ENCODE measurements at regions not wholly inside any gene's neighbourhood (a gene's known extent, or its start where the extent isn't known, plus 50 kb on each side); places are given as distances from the start of the nearest gene placed in this dataset.
"Not testable (repeated sequence)": the region's sequence is repeated elsewhere in the genome, so short reads cannot be mapped to it uniquely, and the experiment has no call there.

GRCh38 chr4:171484681-171485080 is 328.5 kb upstream of the GALNTL6 start:
- H3K4me1 ChIP-seq (ENCODE audit: control insufficient read depth in 1 of 2, insufficient read depth in 2 of 2, low read length in 2 of 2), result no peaks in the 10 kb centered on the region
- no peak overlapping the region for H3K9ac ChIP-seq (ENCODE audit: low read depth in 1 of 2, low read length in 2 of 2)
- H3K27me3 ChIP-seq (ENCODE audit: control insufficient read depth in 1 of 2, insufficient read depth in 2 of 2, low read length in 2 of 2), result no peaks in the 10 kb centered on the region
- H3K9me3 ChIP-seq (ENCODE audit: control insufficient read depth in 1 of 2, low read length in 2 of 2), result no peaks in the 10 kb centered on the region
- no peak overlapping the region for H3K4me3 ChIP-seq (ENCODE audit: low read depth in 1 of 2, low read length in 2 of 2)
- no peaks in the 10 kb centered on the region for H3K36me3 ChIP-seq (ENCODE audit: control insufficient read depth in 1 of 2, insufficient read depth in 2 of 2, low read length in 2 of 2)
- H3K27ac ChIP-seq (ENCODE audit: low read depth, low read length), result no peak overlapping the region

GRCh38 chr4:171478181-171478580 is 335.0 kb upstream of the GALNTL6 start:
- Histone ChIP-seq H3K36me3 (ENCODE audit: control insufficient read depth in 1 of 2, insufficient read depth in 2 of 2, low read length in 2 of 2) (no peaks in the 10 kb centered on the region), H3K4me1 (ENCODE audit: control insufficient read depth in 1 of 2, insufficient read depth in 2 of 2, low read length in 2 of 2) (no peaks in the 10 kb centered on the region), H3K9ac (ENCODE audit: low read depth in 1 of 2, low read length in 2 of 2) (no peak overlapping the region), H3K4me3 (ENCODE audit: low read depth in 1 of 2, low read length in 2 of 2) (no peak overlapping the region), H3K27me3 (ENCODE audit: control insufficient read depth in 1 of 2, insufficient read depth in 2 of 2, low read length in 2 of 2) (no peaks in the 10 kb centered on the region), H3K27ac (ENCODE audit: low read depth, low read length) (no peak overlapping the region), H3K9me3 (ENCODE audit: control insufficient read depth in 1 of 2, low read length in 2 of 2) (no peaks in the 10 kb centered on the region)

GRCh38 chr4:171475111-171475510 is 338.1 kb upstream of the GALNTL6 start:
- H3K9ac ChIP-seq (ENCODE audit: low read depth in 1 of 2, low read length in 2 of 2); H3K9me3 ChIP-seq (ENCODE audit: control insufficient read depth in 1 of 2, low read length in 2 of 2); H3K27me3 ChIP-seq (ENCODE audit: control insufficient read depth in 1 of 2, insufficient read depth in 2 of 2, low read length in 2 of 2); H3K36me3 ChIP-seq (ENCODE audit: control insufficient read depth in 1 of 2, insufficient read depth in 2 of 2, low read length in 2 of 2); H3K4me1 ChIP-seq (ENCODE audit: control insufficient read depth in 1 of 2, insufficient read depth in 2 of 2, low read length in 2 of 2); H3K27ac ChIP-seq (ENCODE audit: low read depth, low read length); H3K4me3 ChIP-seq (ENCODE audit: low read depth in 1 of 2, low read length in 2 of 2): not testable (repeated sequence)

GRCh38 chr4:171473155-171473554 is 340.0 kb upstream of the GALNTL6 start:
- Histone ChIP-seq H3K36me3 (ENCODE audit: control insufficient read depth in 1 of 2, insufficient read depth in 2 of 2, low read length in 2 of 2) (no peaks in the 10 kb centered on the region), H3K27me3 (ENCODE audit: control insufficient read depth in 1 of 2, insufficient read depth in 2 of 2, low read length in 2 of 2) (no peaks in the 10 kb centered on the region), H3K27ac (ENCODE audit: low read depth, low read length) (no peak overlapping the region), H3K4me3 (ENCODE audit: low read depth in 1 of 2, low read length in 2 of 2) (no peak overlapping the region), H3K9ac (ENCODE audit: low read depth in 1 of 2, low read length in 2 of 2) (no peak overlapping the region), H3K4me1 (ENCODE audit: control insufficient read depth in 1 of 2, insufficient read depth in 2 of 2, low read length in 2 of 2) (no peaks in the 10 kb centered on the region), H3K9me3 (ENCODE audit: control insufficient read depth in 1 of 2, low read length in 2 of 2) (no peaks in the 10 kb centered on the region)

GRCh38 chr4:171472230-171472629 is 341.0 kb upstream of the GALNTL6 start:
- Histone ChIP-seq H3K27ac (ENCODE audit: low read depth, low read length) (no peak overlapping the region), H3K9me3 (ENCODE audit: control insufficient read depth in 1 of 2, low read length in 2 of 2) (no peaks in the 10 kb centered on the region), H3K9ac (ENCODE audit: low read depth in 1 of 2, low read length in 2 of 2) (no peak overlapping the region), H3K4me1 (ENCODE audit: control insufficient read depth in 1 of 2, insufficient read depth in 2 of 2, low read length in 2 of 2) (no peaks in the 10 kb centered on the region), H3K36me3 (ENCODE audit: control insufficient read depth in 1 of 2, insufficient read depth in 2 of 2, low read length in 2 of 2) (no peaks in the 10 kb centered on the region), H3K4me3 (ENCODE audit: low read depth in 1 of 2, low read length in 2 of 2) (no peak overlapping the region), H3K27me3 (ENCODE audit: control insufficient read depth in 1 of 2, insufficient read depth in 2 of 2, low read length in 2 of 2) (no peaks in the 10 kb centered on the region)

DNA sequence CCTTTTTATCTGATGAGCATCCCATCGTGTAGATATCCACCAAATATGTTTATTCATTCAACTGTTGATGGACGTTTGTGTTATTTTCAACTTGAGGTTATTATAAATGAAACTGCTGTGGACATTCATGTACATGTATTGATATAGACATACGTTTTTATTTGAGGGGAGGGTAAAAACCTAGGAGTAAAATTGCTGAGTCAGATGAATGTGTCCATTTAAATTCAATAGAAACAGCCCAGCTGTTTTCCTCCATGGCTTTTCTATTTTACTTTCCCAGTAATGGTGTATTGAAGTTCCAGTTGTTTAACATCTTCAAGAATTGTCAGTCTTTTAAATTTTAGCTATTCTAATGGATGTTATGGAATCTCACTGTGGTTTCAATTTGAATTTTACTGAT is 348.7 kb upstream of the GALNTL6 start:
- no peaks in the 10 kb centered on the region for H3K27me3 ChIP-seq (ENCODE audit: control insufficient read depth in 1 of 2, insufficient read depth in 2 of 2, low read length in 2 of 2)
- H3K4me3 ChIP-seq (ENCODE audit: low read depth in 1 of 2, low read length in 2 of 2), result no peak overlapping the region
- no peaks in the 10 kb centered on the region for H3K9me3 ChIP-seq (ENCODE audit: control insufficient read depth in 1 of 2, low read length in 2 of 2)
- no peak overlapping the region for H3K27ac ChIP-seq (ENCODE audit: low read depth, low read length)
- no peaks in the 10 kb centered on the region for H3K4me1 ChIP-seq (ENCODE audit: control insufficient read depth in 1 of 2, insufficient read depth in 2 of 2, low read length in 2 of 2)
- H3K9ac ChIP-seq (ENCODE audit: low read depth in 1 of 2, low read length in 2 of 2), result no peak overlapping the region
- H3K36me3 ChIP-seq (ENCODE audit: control insufficient read depth in 1 of 2, insufficient read depth in 2 of 2, low read length in 2 of 2), result no peaks in the 10 kb centered on the region

DNA sequence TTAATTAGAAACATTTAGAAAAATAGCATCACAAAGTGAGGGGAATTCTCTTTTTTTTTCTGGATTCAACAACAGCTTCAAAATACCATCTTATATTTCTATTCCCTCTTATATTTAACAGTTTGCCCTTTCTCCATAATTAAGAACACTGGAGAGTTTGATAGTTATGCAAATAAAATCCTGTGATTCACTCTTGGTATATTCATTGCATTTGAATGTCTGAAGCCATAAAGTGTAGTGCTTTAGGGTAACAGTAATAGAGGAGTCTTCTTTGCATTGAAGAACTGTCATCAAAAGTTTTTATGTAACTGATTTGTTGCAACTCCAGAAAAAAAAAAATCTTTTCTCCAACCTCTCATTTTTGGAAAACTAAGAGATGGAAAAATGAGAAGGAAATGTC is 352.0 kb upstream of the GALNTL6 start:
- H3K9me3 ChIP-seq (ENCODE audit: control insufficient read depth in 1 of 2, low read length in 2 of 2), result no peaks in the 10 kb centered on the region
- no peak overlapping the region for H3K4me3 ChIP-seq (ENCODE audit: low read depth in 1 of 2, low read length in 2 of 2)
- H3K27me3 ChIP-seq (ENCODE audit: control insufficient read depth in 1 of 2, insufficient read depth in 2 of 2, low read length in 2 of 2), result no peaks in the 10 kb centered on the region
- no peak overlapping the region for H3K9ac ChIP-seq (ENCODE audit: low read depth in 1 of 2, low read length in 2 of 2)
- H3K27ac ChIP-seq (ENCODE audit: low read depth, low read length), result no peak overlapping the region
- no peaks in the 10 kb centered on the region for H3K36me3 ChIP-seq (ENCODE audit: control insufficient read depth in 1 of 2, insufficient read depth in 2 of 2, low read length in 2 of 2)
- H3K4me1 ChIP-seq (ENCODE audit: control insufficient read depth in 1 of 2, insufficient read depth in 2 of 2, low read length in 2 of 2), result no peaks in the 10 kb centered on the region

DNA sequence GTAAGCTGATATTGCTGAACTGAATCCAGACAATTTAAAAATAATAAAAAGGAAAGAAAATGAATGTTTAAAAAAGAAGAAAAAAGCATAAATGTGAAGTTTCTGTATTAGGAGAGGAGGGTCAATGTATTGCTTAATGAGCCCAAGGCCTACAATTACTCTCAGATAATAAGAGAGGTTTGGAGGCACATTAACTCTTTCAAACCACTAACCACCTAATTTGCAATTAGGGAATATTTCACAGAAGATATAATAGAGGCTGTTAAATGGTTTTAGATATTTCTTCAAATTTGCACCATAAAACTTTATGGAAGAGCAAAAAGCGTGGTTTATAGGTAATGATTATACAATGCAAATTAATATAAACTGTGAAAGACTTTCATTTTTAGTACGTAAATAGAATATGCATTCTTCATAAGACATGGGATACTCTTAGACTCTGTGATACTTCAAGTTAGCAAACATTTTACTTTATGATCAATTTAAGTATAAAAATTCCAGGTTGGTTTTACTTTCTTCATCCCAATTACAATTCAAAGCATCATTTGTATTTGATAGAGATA is 364.2 kb upstream of the GALNTL6 start:
- no peaks in the 10 kb centered on the region for H3K4me1 ChIP-seq (ENCODE audit: control insufficient read depth in 1 of 2, insufficient read depth in 2 of 2, low read length in 2 of 2)
- H3K27ac ChIP-seq (ENCODE audit: low read depth, low read length), result no peak overlapping the region
- no peaks in the 10 kb centered on the region for H3K9me3 ChIP-seq (ENCODE audit: control insufficient read depth in 1 of 2, low read length in 2 of 2)
- no peaks in the 10 kb centered on the region for H3K27me3 ChIP-seq (ENCODE audit: control insufficient read depth in 1 of 2, insufficient read depth in 2 of 2, low read length in 2 of 2)
- no peak overlapping the region for H3K4me3 ChIP-seq (ENCODE audit: low read depth in 1 of 2, low read length in 2 of 2)
- no peaks in the 10 kb centered on the region for H3K36me3 ChIP-seq (ENCODE audit: control insufficient read depth in 1 of 2, insufficient read depth in 2 of 2, low read length in 2 of 2)
- no peak overlapping the region for H3K9ac ChIP-seq (ENCODE audit: low read depth in 1 of 2, low read length in 2 of 2)

- H3K9ac ChIP-seq (ENCODE audit: low read depth in 1 of 2, low read length in 2 of 2), result no peak overlapping the region
- H3K27ac ChIP-seq (ENCODE audit: low read depth, low read length), result no peak overlapping the region
- H3K4me1 ChIP-seq (ENCODE audit: control insufficient read depth in 1 of 2, insufficient read depth in 2 of 2, low read length in 2 of 2), result no peaks in the 10 kb centered on the region
- H3K27me3 ChIP-seq (ENCODE audit: control insufficient read depth in 1 of 2, insufficient read depth in 2 of 2, low read length in 2 of 2), result no peaks in the 10 kb centered on the region
- no peak overlapping the region for H3K4me3 ChIP-seq (ENCODE audit: low read depth in 1 of 2, low read length in 2 of 2)
- no peaks in the 10 kb centered on the region for H3K9me3 ChIP-seq (ENCODE audit: control insufficient read depth in 1 of 2, low read length in 2 of 2)
- H3K36me3 ChIP-seq (ENCODE audit: control insufficient read depth in 1 of 2, insufficient read depth in 2 of 2, low read length in 2 of 2), result no peaks in the 10 kb centered on the region
Observed at GRCh38 chr4:171448358-171448757, 364.8 kb upstream of the GALNTL6 start.

GRCh38 chr4:171441300-171441941 is 371.8 kb upstream of the GALNTL6 start:
- H3K4me3 ChIP-seq (ENCODE audit: low read depth in 1 of 2, low read length in 2 of 2), result no peak overlapping the region
- no peak overlapping the region for H3K9ac ChIP-seq (ENCODE audit: low read depth in 1 of 2, low read length in 2 of 2)
- H3K36me3 ChIP-seq (ENCODE audit: control insufficient read depth in 1 of 2, insufficient read depth in 2 of 2, low read length in 2 of 2), result no peaks in the 10 kb centered on the region
- H3K27me3 ChIP-seq (ENCODE audit: control insufficient read depth in 1 of 2, insufficient read depth in 2 of 2, low read length in 2 of 2), result no peaks in the 10 kb centered on the region
- no peaks in the 10 kb centered on the region for H3K9me3 ChIP-seq (ENCODE audit: control insufficient read depth in 1 of 2, low read length in 2 of 2)
- no peak overlapping the region for H3K27ac ChIP-seq (ENCODE audit: low read depth, low read length)
- H3K4me1 ChIP-seq (ENCODE audit: control insufficient read depth in 1 of 2, insufficient read depth in 2 of 2, low read length in 2 of 2), result no peaks in the 10 kb centered on the region

Measured in duodenal mucosa (tissue), 2 donors.